ENCODE measurements at regions not wholly inside any gene's neighbourhood (a gene's known extent, or its start where the extent isn't known, plus 50 kb on each side); places are given as distances from the start of the nearest gene placed in this dataset.

- no peak for DNase-seq
- 97% methylated on average over 3 of the region's 3 CpGs for WGBS (ENCODE audit: insufficient coverage)
- peaks cover 25 to 27% of the 10 kb centered on the region in 2 donors for H3K4me1 Mint-ChIP-seq
- no peak overlapping the region for H3K4me3 Mint-ChIP-seq
- no peak overlapping the region for H3K27ac ChIP-seq (ENCODE audit: low read length)
- no peaks in the 10 kb centered on the region for H3K36me3 Mint-ChIP-seq
- peaks cover 0 to 3% of the 10 kb centered on the region in 2 donors for H3K9me3 Mint-ChIP-seq
- no peaks in the 10 kb centered on the region for H3K27me3 Mint-ChIP-seq (ENCODE audit: low read depth in 2 of 2)
- peaks cover 4% of the 10 kb centered on the region for H3K4me1 ChIP-seq (ENCODE audit: control insufficient read depth, insufficient read depth, low read length)
- H3K27me3 ChIP-seq (ENCODE audit: control insufficient read depth, insufficient read depth, low read length) = no peaks in the 10 kb centered on the region
- H3K4me3 ChIP-seq (ENCODE audit: low read length) = no peak overlapping the region
- no peak overlapping the region for H3K27ac Mint-ChIP-seq
- no peaks in the 10 kb centered on the region for H3K9me3 ChIP-seq (ENCODE audit: control insufficient read depth, insufficient read depth, low read length)
- ATAC-seq = no peak
- intact Hi-C loops (cut with micrococcal nuclease) = no loop called here
- no peak for TF ChIP-seq CTCF (IDR thresholded peaks at IDR 0.05)
- no peaks in the 10 kb centered on the region for H3K36me3 ChIP-seq (ENCODE audit: control insufficient read depth, insufficient read depth, low read length)
These were observed 898.6 kb downstream of the KCNMA1 start for GRCh38 chr10:76738991-76739390.

GRCh38 chr10:76736815-76737618 is 900.6 kb downstream of the KCNMA1 start:
- 54% methylated on average over 3 of the region's 6 CpGs for WGBS (ENCODE audit: insufficient coverage)
- no peak overlapping the region for H3K4me3 ChIP-seq (ENCODE audit: low read length)
- H3K27ac Mint-ChIP-seq = peak overlapping the region; percentile 72 to 78
- H3K27me3 Mint-ChIP-seq (ENCODE audit: low read depth in 2 of 2) = peaks cover 0 to 1% of the 10 kb centered on the region in 2 donors
- H3K27ac ChIP-seq (ENCODE audit: low read length) = peak overlapping the region; percentile 60
- peaks cover 3% of the 10 kb centered on the region for H3K36me3 Mint-ChIP-seq
- H3K27me3 ChIP-seq (ENCODE audit: control insufficient read depth, insufficient read depth, low read length) = no peaks in the 10 kb centered on the region
- H3K9me3 Mint-ChIP-seq = peaks cover 1 to 4% of the 10 kb centered on the region in 2 donors
- peaks cover 25 to 27% of the 10 kb centered on the region in 2 donors for H3K4me1 Mint-ChIP-seq
- H3K4me3 Mint-ChIP-seq = peak overlapping the region; percentile 59
- peaks cover 4% of the 10 kb centered on the region for H3K4me1 ChIP-seq (ENCODE audit: control insufficient read depth, insufficient read depth, low read length)
- TF ChIP-seq CTCF (IDR thresholded peaks at IDR 0.05) = no peak
- ATAC-seq (peak in 1 of 3 donors; percentile 45), DNase-seq (no peak)
- no peaks in the 10 kb centered on the region for H3K9me3 ChIP-seq (ENCODE audit: control insufficient read depth, insufficient read depth, low read length)
- intact Hi-C loops (cut with micrococcal nuclease) = no loop called here
- H3K36me3 ChIP-seq (ENCODE audit: control insufficient read depth, insufficient read depth, low read length) = no peaks in the 10 kb centered on the region

- intact Hi-C loops (cut with micrococcal nuclease) = no loop called here
- H3K4me1 ChIP-seq (ENCODE audit: control insufficient read depth, insufficient read depth, low read length) = peaks cover 4% of the 10 kb centered on the region
- Mint-ChIP-seq H3K9me3 (peaks cover 5 to 7% of the 10 kb centered on the region in 2 donors), H3K27ac (peak overlapping the region; percentile 72 to 78), H3K4me1 (peaks cover 25 to 27% of the 10 kb centered on the region in 2 donors), H3K4me3 (peak overlapping the region; percentile 59), H3K36me3 (peaks cover 6% of the 10 kb centered on the region), H3K27me3 (ENCODE audit: low read depth in 2 of 2) (peaks cover 0 to 4% of the 10 kb centered on the region in 2 donors)
- 36% methylated on average over 4 of the region's 4 CpGs for WGBS (ENCODE audit: insufficient coverage)
- ATAC-seq (peak in 1 of 3 donors; percentile 47), DNase-seq (peak in 1 of 2 donors; percentile 3)
- no peaks in the 10 kb centered on the region for H3K27me3 ChIP-seq (ENCODE audit: control insufficient read depth, insufficient read depth, low read length)
- H3K9me3 ChIP-seq (ENCODE audit: control insufficient read depth, insufficient read depth, low read length) = no peaks in the 10 kb centered on the region
- TF ChIP-seq CTCF (IDR thresholded peaks at IDR 0.05) = no peak
- H3K36me3 ChIP-seq (ENCODE audit: control insufficient read depth, insufficient read depth, low read length) = no peaks in the 10 kb centered on the region
- no peak overlapping the region for H3K4me3 ChIP-seq (ENCODE audit: low read length)
- H3K27ac ChIP-seq (ENCODE audit: low read length) = peak overlapping the region; percentile 60
These were observed 901.2 kb downstream of the KCNMA1 start for GRCh38 chr10:76736392-76736791.
